HCT116 (cell line): ENCODE measurements at regions not wholly inside any gene's neighbourhood (a gene's known extent, or its start where the extent isn't known, plus 50 kb on each side); places are given as distances from the start of the nearest gene placed in this dataset.

Experiments
- ATAC-seq: fragments of 200-7000 bp; cut with Tn5 transposase; 2 replicates; pipeline ENCODE4 v1.9.1; 2020; ENCODE audit warnings: mild to moderate bottlenecking, moderate library complexity
- BruUV-seq: library from RNA; stranded (reverse); fragments of 400-500 nt; replicated peaks from 2 replicates; lab custom pipeline; 2021; lab: Mats Ljungman, UMichigan
- CTCF ChIA-PET: fragments of 300-600 bp; sonication (Branson Sonifier 250); formaldehyde crosslinking; loops from one replicate; lab custom pipeline; 2021; ENCODE audit warnings: antibody characterized with exemption; lab: Charles Lee
- POLR2A ChIA-PET: fragments of 300-600, 350-600 bp; sonication (Branson Sonifier 250); formaldehyde crosslinking; loops from one replicate; lab custom pipeline; 2021; ENCODE audit warnings: antibody characterized with exemption; lab: Charles Lee
- RAD21 ChIA-PET, 2 experiments: fragments of 300-600 bp; sonication (Branson Sonifier 250); formaldehyde crosslinking; loops; one replicate each; lab custom pipeline; 2023; ENCODE audit warnings: low total read pairs in 2 of 2; ENCODE audit not compliant: uncharacterized antibody in 2 of 2, unreplicated experiment in 2 of 2, low non-redundant PET in 1 of 2; lab: Charles Lee
- DNase-seq: peaks from one replicate; pipeline ENCODE4 v3.0.0-alpha.2; 2010; ENCODE audit warnings: low read depth, low spot score
- H2AFZ ChIP-seq: fragments of 200-600 bp; shearing (Covaris generic), sonication (generic); 2 replicates; pipeline ENCODE4 v1.6.1; 2017; ENCODE audit warnings: low read depth, mixed run types, mixed read lengths, antibody characterized with exemption, low read length; ENCODE audit not compliant: poor library complexity, severe bottlenecking
- H3K27ac ChIP-seq: 2 replicates; pipeline ENCODE4 v1.5.1; 2012; ENCODE audit warnings: low read depth, low read length
- H3K27me3 ChIP-seq: fragments of 200-600 bp; sonication (generic); 2 replicates; pipeline ENCODE4 v1.6.1; 2016; ENCODE audit warnings: mixed run types, low read length, mixed read lengths; ENCODE audit not compliant: insufficient read depth
- H3K36me3 ChIP-seq, 2 experiments: fragments of 200-500 bp in 1 of 2; fragments of 200-600 bp in 1 of 2; sonication (Bioruptor generic) in 1 of 2; sonication (generic) in 1 of 2; 2 replicates each; pipeline versions ENCODE4 v1.5.1 to v1.6.1; 2014 to 2016; ENCODE audit warnings: low read length in 2 of 2, inconsistent platforms in 1 of 2, mixed read lengths in 1 of 2, mixed run types in 1 of 2; ENCODE audit not compliant: insufficient read depth in 2 of 2, control insufficient read depth in 1 of 2
- H3K4me1 ChIP-seq, 2 experiments: fragments of 200-600 bp in 1 of 2; sonication (generic) in 1 of 2; 2 replicates each; pipeline versions ENCODE4 v1.5.1 to v1.6.1; 2012 to 2017; ENCODE audit warnings: low read length in 2 of 2, inconsistent platforms in 1 of 2, mild to moderate bottlenecking in 1 of 2, mixed read lengths in 1 of 2, mixed run types in 1 of 2, moderate library complexity in 1 of 2; ENCODE audit not compliant: insufficient read depth in 2 of 2, control insufficient read depth in 1 of 2
- H3K4me2 ChIP-seq: fragments of 200-600 bp; sonication (generic); 2 replicates; pipeline ENCODE4 v1.6.1; 2017; ENCODE audit warnings: mixed run types, low read length, mixed read lengths
- H3K4me3 ChIP-seq, 2 experiments: fragments of 200-600 bp in 1 of 2; sonication (generic) in 1 of 2; replicated peaks in 1 of 2; 2 replicates each; pipeline ENCODE4 v1.5.1; 2011 to 2016; ENCODE audit warnings: low read length in 2 of 2, control low read depth in 1 of 2, low read depth in 1 of 2, mild to moderate bottlenecking in 1 of 2, mixed read lengths in 1 of 2, mixed run types in 1 of 2
- H3K79me2 ChIP-seq: fragments of 200-600 bp; sonication (generic); 2 replicates; pipeline ENCODE4 v1.6.1; 2017; ENCODE audit warnings: mild to moderate bottlenecking, mixed run types, low read length, moderate library complexity, mixed read lengths; ENCODE audit not compliant: insufficient read depth
- H3K9ac ChIP-seq: fragments of 200-600 bp; sonication (generic); 2 replicates; pipeline ENCODE4 v1.6.1; 2016; ENCODE audit warnings: low read length, mixed read lengths
- H3K9me2 ChIP-seq: fragments of 200-600 bp; sonication (generic), shearing (Covaris generic); 2 replicates; pipeline ENCODE4 v1.6.1; 2017; ENCODE audit warnings: mixed run types, mild to moderate bottlenecking, moderate library complexity; ENCODE audit not compliant: insufficient read depth
- H3K9me3 ChIP-seq, 2 experiments: fragments of 200-500 bp in 1 of 2; fragments of 200-600 bp in 1 of 2; sonication (Bioruptor generic) in 1 of 2; sonication (generic) in 1 of 2; 2 replicates each; pipeline ENCODE4 v1.6.1; 2014 to 2017; ENCODE audit warnings: low read length in 2 of 2, mixed read lengths in 2 of 2, inconsistent platforms in 1 of 2, low read depth in 1 of 2, mild to moderate bottlenecking in 1 of 2, mixed run types in 1 of 2, moderate library complexity in 1 of 2; ENCODE audit not compliant: control insufficient read depth in 1 of 2, insufficient read depth in 1 of 2
- H4K20me1 ChIP-seq: fragments of 200-600 bp; sonication (generic), shearing (Covaris generic); 2 replicates; pipeline ENCODE4 v1.6.1; 2017; ENCODE audit warnings: mixed run types, mild to moderate bottlenecking, moderate library complexity; ENCODE audit not compliant: insufficient read depth
- CBX3 ChIP-seq: IDR thresholded peaks from 2 replicates; pipeline ENCODE4 v1.6.1; 2012; ENCODE audit warnings: low read depth
- CEBPB ChIP-seq: IDR thresholded peaks from 2 replicates; pipeline ENCODE4 v1.6.1; 2012; ENCODE audit warnings: low read depth
- EGR1 ChIP-seq: IDR thresholded peaks from 2 replicates; pipeline ENCODE4 v1.6.1; 2012; ENCODE audit warnings: low read depth
- ELF1 ChIP-seq: IDR thresholded peaks from 2 replicates; pipeline ENCODE4 v1.6.1; 2012; ENCODE audit warnings: low read depth, borderline replicate concordance
- EZH2phosphoT487 ChIP-seq: fragments of 200-600 bp; IDR thresholded peaks from 2 replicates; pipeline ENCODE4 v1.6.1; 2018; ENCODE audit warnings: antibody characterized with exemption, borderline replicate concordance
- JUND ChIP-seq: IDR thresholded peaks from 2 replicates; pipeline ENCODE4 v1.6.1; 2012
- RAD21 ChIP-seq: IDR thresholded peaks from 2 replicates; pipeline ENCODE4 v1.6.1; 2012; ENCODE audit warnings: low read depth, mild to moderate bottlenecking
- SP1 ChIP-seq: IDR thresholded peaks from 2 replicates; pipeline ENCODE4 v1.6.1; 2012; ENCODE audit warnings: low read depth
- SRF ChIP-seq: IDR thresholded peaks from 2 replicates; pipeline ENCODE4 v1.6.1; 2012; ENCODE audit warnings: low read depth
- TCF7L2 ChIP-seq: IDR thresholded peaks from 2 replicates; pipeline ENCODE4 v1.7.0; 2011; ENCODE audit warnings: borderline replicate concordance, inconsistent platforms; ENCODE audit not compliant: insufficient read depth, insufficient read length; ENCODE audit errors: extremely low read depth
- ZBTB33 ChIP-seq: IDR thresholded peaks from 2 replicates; pipeline ENCODE4 v1.6.1; 2011; ENCODE audit warnings: mild to moderate bottlenecking, low read length, moderate library complexity; ENCODE audit not compliant: insufficient replicate concordance; ENCODE audit errors: extremely low read depth
- ZFX ChIP-seq: fragments of 450-650 bp; IDR thresholded peaks from 2 replicates; pipeline ENCODE4 v1.6.1; 2017
- intact Hi-C: fragments of 100-400 bp; cut with micrococcal nuclease; formaldehyde crosslinking; loops from 2 replicates; pipeline ENCODE4 v1.10.0; 2022
- TF ChIP-seq, protein P1 (sequence below): IDR thresholded peaks from 2 replicates; pipeline ENCODE4 v1.6.1; 2012; ENCODE audit warnings: low read depth

- Histone ChIP-seq H4K20me1 (no peaks in the 10 kb centered on the region), H3K4me1 (no peaks in the 10 kb centered on the region), H3K9me3 (peaks cover 0 to 22% of the 10 kb centered on the region in 2 experiments; a peak in 2 of 4 replicates), H3K9me2 (no peaks in the 10 kb centered on the region), H3K9ac (no peak overlapping the region), H3K27ac (no peak overlapping the region), H3K79me2 (no peaks in the 10 kb centered on the region), H3K36me3 (no peaks in the 10 kb centered on the region), H2AFZ (no peak overlapping the region), H3K4me3 (no peak overlapping the region), H3K27me3 (no peaks in the 10 kb centered on the region), H3K4me2 (no peak overlapping the region)
- ATAC-seq (no peak), DNase-seq (no peak)
- RAD21 ChIA-PET = no interaction called here
- no TSS peak for BruUV-seq
- POLR2A ChIA-PET = no interaction called here
- CTCF ChIA-PET = no interaction called here
- intact Hi-C loops = no loop called here
- TF ChIP-seq ZBTB33 = no peak
- no peak for TF ChIP-seq SP1
- no peak for TF ChIP-seq RAD21
- TF ChIP-seq EZH2phosphoT487 = no peak
- TF ChIP-seq ELF1 = no peak
- no peak for TF ChIP-seq ZFX
- TF ChIP-seq SRF = no peak
- TF ChIP-seq JUND = no peak
These were observed 368.7 kb downstream of the GBA3 start for GRCh38 chr4:23061431-23061830.

DNA sequence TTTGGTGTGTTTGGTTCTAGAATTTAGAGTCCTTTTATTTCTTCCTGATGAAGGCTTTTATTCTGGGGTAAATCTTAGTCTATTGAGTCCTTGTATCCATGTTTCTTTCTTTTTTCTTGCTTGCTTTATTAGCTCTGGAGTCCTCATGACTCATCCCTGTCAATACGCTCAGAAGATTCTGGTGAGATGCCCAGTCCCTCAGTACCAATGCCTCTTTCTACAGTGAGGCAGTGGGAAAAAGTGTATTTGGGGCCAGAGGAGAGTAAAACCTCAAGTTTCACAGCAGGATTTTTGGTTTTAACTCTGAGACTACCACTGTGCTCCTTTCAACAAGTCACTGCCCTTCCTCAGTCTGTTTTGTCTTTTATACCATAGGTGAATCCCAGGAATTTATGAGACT is 368.0 kb downstream of the GBA3 start:
- TF ChIP-seq, protein P1, sequence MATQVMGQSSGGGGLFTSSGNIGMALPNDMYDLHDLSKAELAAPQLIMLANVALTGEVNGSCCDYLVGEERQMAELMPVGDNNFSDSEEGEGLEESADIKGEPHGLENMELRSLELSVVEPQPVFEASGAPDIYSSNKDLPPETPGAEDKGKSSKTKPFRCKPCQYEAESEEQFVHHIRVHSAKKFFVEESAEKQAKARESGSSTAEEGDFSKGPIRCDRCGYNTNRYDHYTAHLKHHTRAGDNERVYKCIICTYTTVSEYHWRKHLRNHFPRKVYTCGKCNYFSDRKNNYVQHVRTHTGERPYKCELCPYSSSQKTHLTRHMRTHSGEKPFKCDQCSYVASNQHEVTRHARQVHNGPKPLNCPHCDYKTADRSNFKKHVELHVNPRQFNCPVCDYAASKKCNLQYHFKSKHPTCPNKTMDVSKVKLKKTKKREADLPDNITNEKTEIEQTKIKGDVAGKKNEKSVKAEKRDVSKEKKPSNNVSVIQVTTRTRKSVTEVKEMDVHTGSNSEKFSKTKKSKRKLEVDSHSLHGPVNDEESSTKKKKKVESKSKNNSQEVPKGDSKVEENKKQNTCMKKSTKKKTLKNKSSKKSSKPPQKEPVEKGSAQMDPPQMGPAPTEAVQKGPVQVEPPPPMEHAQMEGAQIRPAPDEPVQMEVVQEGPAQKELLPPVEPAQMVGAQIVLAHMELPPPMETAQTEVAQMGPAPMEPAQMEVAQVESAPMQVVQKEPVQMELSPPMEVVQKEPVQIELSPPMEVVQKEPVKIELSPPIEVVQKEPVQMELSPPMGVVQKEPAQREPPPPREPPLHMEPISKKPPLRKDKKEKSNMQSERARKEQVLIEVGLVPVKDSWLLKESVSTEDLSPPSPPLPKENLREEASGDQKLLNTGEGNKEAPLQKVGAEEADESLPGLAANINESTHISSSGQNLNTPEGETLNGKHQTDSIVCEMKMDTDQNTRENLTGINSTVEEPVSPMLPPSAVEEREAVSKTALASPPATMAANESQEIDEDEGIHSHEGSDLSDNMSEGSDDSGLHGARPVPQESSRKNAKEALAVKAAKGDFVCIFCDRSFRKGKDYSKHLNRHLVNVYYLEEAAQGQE = no peak
- no peak for TF ChIP-seq CBX3
- no peak for TF ChIP-seq ZBTB33
- no peak for TF ChIP-seq TCF7L2
- no peak for TF ChIP-seq CEBPB
- no peak for TF ChIP-seq SRF
- no peak for TF ChIP-seq EZH2phosphoT487
- TF ChIP-seq EGR1 = no peak
- TF ChIP-seq, all 23 proteins: peak for 0
- Histone ChIP-seq H4K20me1 (no peaks in the 10 kb centered on the region), H3K4me2 (no peak overlapping the region), H3K79me2 (no peaks in the 10 kb centered on the region), H3K9me2 (no peaks in the 10 kb centered on the region), H3K36me3 (no peaks in the 10 kb centered on the region), H3K4me3 (no peak overlapping the region), H3K4me1 (no peaks in the 10 kb centered on the region), H3K9me3 (peaks cover 0 to 22% of the 10 kb centered on the region in 2 experiments; a peak in 2 of 4 replicates), H3K9ac (no peak overlapping the region), H2AFZ (no peak overlapping the region), H3K27me3 (no peaks in the 10 kb centered on the region), H3K27ac (no peak overlapping the region)
- ATAC-seq (no peak), DNase-seq (no peak)
- intact Hi-C loops = no loop called here
- no TSS peak for BruUV-seq
- POLR2A ChIA-PET = no interaction called here
- RAD21 ChIA-PET = no interaction called here
- CTCF ChIA-PET = no interaction called here
